ENCODE measurements at regions not wholly inside any gene's neighbourhood (a gene's known extent, or its start where the extent isn't known, plus 50 kb on each side); places are given as distances from the start of the nearest gene placed in this dataset.

DNA sequence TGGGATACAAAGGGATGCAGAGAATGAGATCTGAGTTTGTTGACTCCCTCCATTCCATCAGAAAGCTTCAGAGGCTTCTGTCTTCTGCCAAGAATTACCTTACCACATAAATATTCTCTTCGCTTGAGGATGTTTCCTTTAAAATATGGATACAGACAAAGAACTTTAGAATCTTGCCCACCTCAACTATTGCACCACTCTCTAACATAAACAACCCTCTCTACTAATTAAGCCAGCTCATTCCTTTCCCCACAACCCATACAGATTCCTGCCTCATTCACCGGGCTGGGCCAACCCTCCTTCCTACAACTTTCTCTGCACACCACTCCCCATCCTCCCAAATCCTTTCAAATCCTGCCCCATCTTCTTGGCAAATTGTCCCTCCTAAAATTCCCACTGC lies 315.8 kb downstream of the RAB28 start:
- Histone ChIP-seq H3K14ac (ENCODE audit: insufficient read length) (no peak overlapping the region), H3K4ac (replicated peaks; ENCODE audit: insufficient read length, low read depth, low read length) (no peak overlapping the region), H3K79me2 (ENCODE audit: control insufficient read depth in 1 of 2, insufficient read depth in 2 of 2, low read length in 2 of 2) (no peaks in the 10 kb centered on the region), H3K36me3 (ENCODE audit: control insufficient read depth in 2 of 4, insufficient read depth in 4 of 4, low read length in 3 of 4) (no peaks in the 10 kb centered on the region), H4K20me1 (replicated peaks in 1 of 2; ENCODE audit: control insufficient read depth in 1 of 2, insufficient read depth in 2 of 2, low read length in 2 of 2) (no peaks in the 10 kb centered on the region), H3K23ac (ENCODE audit: insufficient read length) (no peak overlapping the region), H2AK5ac (ENCODE audit: low read depth, low read length) (no peak overlapping the region), H3K18ac (ENCODE audit: extremely low read depth, low read length) (no peak overlapping the region), H4K5ac (ENCODE audit: insufficient read length, low read depth, low read length) (no peak overlapping the region), H3K4me2 (ENCODE audit: insufficient read depth in 1 of 2, low read depth in 2 of 2, low read length in 2 of 2) (no peak overlapping the region), H3K23me2 (ENCODE audit: low read depth, low read length) (no peaks in the 10 kb centered on the region), H3K27me3 (replicated peaks in 1 of 4; ENCODE audit: control insufficient read depth in 3 of 4, extremely low read depth in 1 of 4, insufficient read depth in 3 of 4, low read length in 3 of 4) (no peaks in the 10 kb centered on the region), H2BK120ac (replicated peaks; ENCODE audit: low read depth, low read length) (no peak overlapping the region), H3K56ac (replicated peaks; ENCODE audit: insufficient read length, low read depth, low read length) (no peak overlapping the region), H3K9ac (replicated peaks in 1 of 4; ENCODE audit: extremely low read depth in 1 of 4, low read depth in 3 of 4, low read length in 3 of 4) (no peak overlapping the region), H2BK5ac (ENCODE audit: low read depth, low read length) (no peak overlapping the region), H2BK12ac (ENCODE audit: low read depth, low read length) (no peak overlapping the region), H4K91ac (replicated peaks; ENCODE audit: insufficient read length, low read length) (no peak overlapping the region), H2BK15ac (ENCODE audit: low read length) (no peak overlapping the region), H3K4me1 (replicated peaks in 1 of 4; ENCODE audit: control insufficient read depth in 3 of 4, insufficient read depth in 4 of 4, low read length in 3 of 4) (no peaks in the 10 kb centered on the region), H2BK20ac (ENCODE audit: low read length) (no peak overlapping the region), H3K4me3 (ENCODE audit: extremely low read depth in 1 of 4, insufficient read depth in 2 of 4, low read depth in 3 of 4, low read length in 4 of 4) (no peak overlapping the region), H2AFZ (ENCODE audit: low read length) (no peak overlapping the region), H4K8ac (ENCODE audit: extremely low read depth, insufficient read depth, low read length) (no peak overlapping the region), H3K79me1 (ENCODE audit: low read depth, low read length) (no peaks in the 10 kb centered on the region), H3K9me3 (ENCODE audit: insufficient read depth in 2 of 2, low read depth in 1 of 2, low read length in 1 of 2) (no peaks in the 10 kb centered on the region), H3K27ac (ENCODE audit: low read depth, low read length) (no peak overlapping the region)
- CTCF ChIA-PET (ENCODE audit: partially characterized antibody): no interaction called here
- DNase-seq (ENCODE audit: low read depth in 1 of 2, low spot score in 2 of 2) (no peak), FAIRE-seq (no peak)
- WGBS, 2 experiments (ENCODE audit: extremely low coverage in 1 of 2, insufficient coverage in 1 of 2, insufficient read length in 1 of 2, insufficient replicate concordance in 2 of 2, low coverage in 1 of 2, low lambda C conversion rate in 2 of 2, missing lambda C conversion rate in 1 of 2): 89% methylated on average over 2 of the region's 2 CpGs; no CpG with 5 or more reads in 1 of the 2 experiments
- POLR2A ChIA-PET (ENCODE audit: partially characterized antibody): no interaction called here
- TF ChIP-seq, protein P1, sequence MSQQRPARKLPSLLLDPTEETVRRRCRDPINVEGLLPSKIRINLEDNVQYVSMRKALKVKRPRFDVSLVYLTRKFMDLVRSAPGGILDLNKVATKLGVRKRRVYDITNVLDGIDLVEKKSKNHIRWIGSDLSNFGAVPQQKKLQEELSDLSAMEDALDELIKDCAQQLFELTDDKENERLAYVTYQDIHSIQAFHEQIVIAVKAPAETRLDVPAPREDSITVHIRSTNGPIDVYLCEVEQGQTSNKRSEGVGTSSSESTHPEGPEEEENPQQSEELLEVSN (IDR thresholded peaks at IDR 0.05): no peak
- TF ChIP-seq POLR2AphosphoS5 (IDR thresholded peaks at IDR 0.05; ENCODE audit: low read depth, low read length): no peak
